Right atrium auricular region (tissue), 2 donors: ENCODE measurements at regions not wholly inside any gene's neighbourhood (a gene's known extent, or its start where the extent isn't known, plus 50 kb on each side); places are given as distances from the start of the nearest gene placed in this dataset.
A peak's percentile ranks its signal among the peaks of the same experiment; 100 is the strongest.

ENCODE experiments used
- DNase-seq: peaks from one replicate; pipeline ENCODE4 v3.0.0-alpha.2; 2019; ENCODE audit warnings: low spot score
- H3K27ac ChIP-seq, 2 donors: fragments of 200-600 bp; sonication (generic); 1 replicate in 1 of 2; 2 replicates in 1 of 2; pipeline ENCODE4 v1.5.1; 2016 to 2019
- H3K27me3 ChIP-seq, 2 donors: fragments of 200-600 bp; sonication (generic); one replicate each; pipeline versions ENCODE4 v1.5.1 to v1.6.0; 2017 to 2019
- H3K36me3 ChIP-seq: fragments of 200-600 bp; sonication (generic); one replicate; pipeline ENCODE4 v1.5.1; 2016
- H3K4me1 ChIP-seq, 2 donors: fragments of 200-600 bp; sonication (generic); one replicate each; pipeline versions ENCODE4 v1.5.1 to v1.6.0; 2017 to 2019
- H3K4me3 ChIP-seq, 2 donors: fragments of 200-600 bp; sonication (generic); 1 replicate in 1 of 2; 2 replicates in 1 of 2; pipeline ENCODE4 v1.5.1; 2017 to 2019; ENCODE audit warnings: mild to moderate bottlenecking in 1 of 2, moderate library complexity in 1 of 2
- H3K9me3 ChIP-seq, 2 donors: fragments of 200-600 bp; sonication (generic); one replicate each; pipeline ENCODE4 v1.5.1; 2019
- TF ChIP-seq, protein P1 (sequence below), 2 donors: fragments of 200-600 bp; sonication (generic); IDR thresholded peaks; one replicate each; pipeline ENCODE4 v1.5.1; 2019; ENCODE audit warnings: antibody characterized with exemption in 2 of 2

DNA sequence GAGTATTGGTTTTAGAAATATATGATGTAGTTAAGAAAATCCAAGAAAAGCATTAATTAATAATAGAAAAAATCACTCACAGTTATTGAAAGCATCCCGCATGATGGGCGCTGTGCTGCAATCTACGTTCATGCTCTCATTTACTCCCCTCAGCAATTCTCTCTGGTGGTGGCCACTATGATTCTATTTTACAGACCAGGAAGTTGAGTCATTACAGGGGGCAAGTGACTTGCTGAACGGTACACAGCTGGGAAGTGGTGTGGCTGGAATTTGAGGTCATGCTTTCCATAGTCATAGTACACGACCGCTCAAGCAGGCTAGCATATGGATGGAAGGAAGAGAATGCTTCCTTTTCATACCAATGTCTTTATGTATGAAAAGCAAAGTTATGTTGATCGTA is 117.4 kb downstream of the TES start:
- H3K27ac ChIP-seq, result peak overlapping the region in 1 of 2 donors; percentile 2
- no peaks in the 10 kb centered on the region for H3K36me3 ChIP-seq
- no peak overlapping the region for H3K4me3 ChIP-seq
- H3K27me3 ChIP-seq, result no peaks in the 10 kb centered on the region
- no peaks in the 10 kb centered on the region for H3K9me3 ChIP-seq
- TF ChIP-seq, protein P1, sequence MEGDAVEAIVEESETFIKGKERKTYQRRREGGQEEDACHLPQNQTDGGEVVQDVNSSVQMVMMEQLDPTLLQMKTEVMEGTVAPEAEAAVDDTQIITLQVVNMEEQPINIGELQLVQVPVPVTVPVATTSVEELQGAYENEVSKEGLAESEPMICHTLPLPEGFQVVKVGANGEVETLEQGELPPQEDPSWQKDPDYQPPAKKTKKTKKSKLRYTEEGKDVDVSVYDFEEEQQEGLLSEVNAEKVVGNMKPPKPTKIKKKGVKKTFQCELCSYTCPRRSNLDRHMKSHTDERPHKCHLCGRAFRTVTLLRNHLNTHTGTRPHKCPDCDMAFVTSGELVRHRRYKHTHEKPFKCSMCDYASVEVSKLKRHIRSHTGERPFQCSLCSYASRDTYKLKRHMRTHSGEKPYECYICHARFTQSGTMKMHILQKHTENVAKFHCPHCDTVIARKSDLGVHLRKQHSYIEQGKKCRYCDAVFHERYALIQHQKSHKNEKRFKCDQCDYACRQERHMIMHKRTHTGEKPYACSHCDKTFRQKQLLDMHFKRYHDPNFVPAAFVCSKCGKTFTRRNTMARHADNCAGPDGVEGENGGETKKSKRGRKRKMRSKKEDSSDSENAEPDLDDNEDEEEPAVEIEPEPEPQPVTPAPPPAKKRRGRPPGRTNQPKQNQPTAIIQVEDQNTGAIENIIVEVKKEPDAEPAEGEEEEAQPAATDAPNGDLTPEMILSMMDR (IDR thresholded peaks at IDR 0.05), result no peak
- H3K4me1 ChIP-seq, result peaks cover 0 to 23% of the 10 kb centered on the region in 2 donors
- no peak for DNase-seq

DNA sequence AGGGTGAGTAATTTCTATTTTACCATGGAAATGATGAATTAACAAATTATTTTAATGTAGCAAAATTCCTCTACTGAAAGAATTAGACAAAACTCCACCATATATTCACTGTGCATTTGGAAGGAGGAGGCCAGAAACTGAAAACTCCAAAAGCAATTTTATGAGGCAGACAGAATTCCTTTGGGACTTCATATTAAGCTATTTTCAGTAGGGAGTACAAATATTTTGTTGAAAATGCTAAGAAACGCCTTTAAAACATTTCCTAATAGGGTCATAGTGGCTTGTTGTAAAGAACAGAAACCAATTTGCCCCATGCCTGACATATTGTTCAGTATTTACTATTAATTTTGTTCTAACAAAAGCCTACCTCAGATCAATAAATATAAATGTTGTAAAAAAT is 117.8 kb downstream of the TES start:
- Histone ChIP-seq H3K4me1 (peaks cover 0 to 20% of the 10 kb centered on the region in 2 donors), H3K4me3 (no peak overlapping the region), H3K9me3 (no peaks in the 10 kb centered on the region), H3K27me3 (no peaks in the 10 kb centered on the region), H3K27ac (peak overlapping the region in 1 of 2 donors; percentile 2), H3K36me3 (no peaks in the 10 kb centered on the region)
- TF ChIP-seq, protein P1 (IDR thresholded peaks at IDR 0.05), result no peak
- no peak for DNase-seq

DNA sequence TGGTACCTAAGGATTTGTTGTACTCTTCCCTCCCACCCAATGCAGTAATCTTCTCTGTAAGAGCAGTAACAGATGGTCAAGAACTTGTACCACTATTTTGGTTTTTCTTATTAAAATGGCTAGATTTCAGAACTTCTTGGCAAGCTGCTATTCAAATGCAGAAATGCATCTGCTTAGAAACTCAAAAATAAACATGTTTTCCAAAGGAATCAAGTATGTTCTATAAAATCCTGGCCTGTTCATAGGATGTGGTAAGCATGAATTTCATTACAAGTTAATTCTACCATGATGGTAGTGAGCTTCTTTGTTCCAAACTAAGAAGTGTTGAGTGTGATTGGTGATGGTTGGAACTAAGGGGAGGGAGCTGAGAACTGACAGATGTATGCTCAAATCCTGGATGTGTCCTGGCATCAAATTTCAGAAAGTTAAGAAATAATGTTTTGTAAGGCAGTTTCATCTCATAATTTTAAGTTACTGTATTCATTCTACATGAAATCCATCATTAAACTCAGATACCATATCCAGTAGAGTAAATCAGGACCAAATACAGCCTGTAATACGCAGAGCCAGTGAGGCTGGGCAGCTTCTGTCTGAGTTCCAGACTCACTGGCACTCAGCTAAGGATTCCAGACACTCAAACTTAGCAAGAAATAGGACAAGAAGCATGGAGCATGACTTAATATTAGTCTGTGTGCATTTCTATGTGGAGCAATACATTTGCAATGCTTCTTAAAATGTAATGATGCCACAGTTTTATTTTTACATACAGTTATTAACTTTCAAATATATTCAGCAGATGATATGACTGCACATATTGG is 119.6 kb downstream of the TES start:
- no peaks in the 10 kb centered on the region for H3K9me3 ChIP-seq
- DNase-seq, result no peak
- peak overlapping the region in 1 of 2 donors; percentile 12 for H3K27ac ChIP-seq
- H3K4me3 ChIP-seq, result no peak overlapping the region
- H3K36me3 ChIP-seq, result no peaks in the 10 kb centered on the region
- peaks cover 0 to 12% of the 10 kb centered on the region in 2 donors for H3K4me1 ChIP-seq
- no peaks in the 10 kb centered on the region for H3K27me3 ChIP-seq
- TF ChIP-seq, protein P1 (IDR thresholded peaks at IDR 0.05), result no peak

DNA sequence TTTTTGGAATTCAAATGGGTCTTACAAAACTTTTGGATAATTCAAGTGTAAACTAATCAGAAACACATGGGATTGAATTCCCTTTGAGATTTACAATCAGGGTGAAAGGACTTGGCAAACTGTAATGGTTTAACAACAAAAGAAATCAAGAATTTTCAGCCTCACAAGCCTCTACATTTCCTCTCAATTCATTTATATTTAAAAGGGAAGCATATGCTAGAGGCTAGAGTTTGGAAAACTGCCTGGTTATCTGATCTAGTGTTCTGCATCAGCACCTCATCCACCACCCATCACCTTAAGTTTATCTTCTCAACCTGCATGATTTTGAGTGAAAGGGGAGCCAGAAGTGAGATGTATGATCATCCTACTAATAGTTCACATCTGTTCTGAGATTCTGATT is 120.7 kb downstream of the TES start:
- H3K4me1 ChIP-seq, result peaks cover 0 to 12% of the 10 kb centered on the region in 2 donors
- H3K36me3 ChIP-seq, result no peaks in the 10 kb centered on the region
- H3K9me3 ChIP-seq, result no peaks in the 10 kb centered on the region
- TF ChIP-seq, protein P1 (IDR thresholded peaks at IDR 0.05), result no peak
- H3K27ac ChIP-seq, result no peak overlapping the region
- DNase-seq, result no peak
- no peak overlapping the region for H3K4me3 ChIP-seq
- H3K27me3 ChIP-seq, result no peaks in the 10 kb centered on the region

DNA sequence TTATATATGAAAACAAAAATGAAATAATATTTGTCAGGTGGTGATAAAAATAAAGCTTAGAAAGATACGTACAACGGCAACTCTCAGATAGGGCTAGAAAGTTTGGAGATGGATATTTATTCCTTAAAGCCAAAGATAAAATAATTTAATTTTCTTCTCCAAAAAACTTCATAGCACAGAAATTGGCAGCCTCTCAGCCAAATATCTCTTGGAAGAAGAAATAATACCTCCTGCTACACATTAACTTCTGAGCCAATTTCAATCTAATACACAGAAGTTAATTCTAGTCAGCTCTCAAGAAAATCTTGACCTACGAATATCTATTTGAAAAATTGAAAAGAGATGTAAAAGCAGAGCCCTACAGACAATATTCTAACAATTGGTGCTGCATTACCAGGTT is 122.4 kb downstream of the TES start:
- Histone ChIP-seq H3K9me3 (no peaks in the 10 kb centered on the region), H3K36me3 (no peaks in the 10 kb centered on the region), H3K27me3 (no peaks in the 10 kb centered on the region), H3K4me3 (no peak overlapping the region), H3K27ac (no peak overlapping the region), H3K4me1 (peaks cover 0 to 12% of the 10 kb centered on the region in 2 donors)
- DNase-seq, result no peak
- TF ChIP-seq, protein P1 (IDR thresholded peaks at IDR 0.05), result no peak
